GM12878 (cell line): ENCODE measurements at regions not wholly inside any gene's neighbourhood (a gene's known extent, or its start where the extent isn't known, plus 50 kb on each side); places are given as distances from the start of the nearest gene placed in this dataset.

Experiments used
- ATAC-seq: fragments of 200-7000 bp; cut with Tn5 transposase; 3 replicates; pipeline ENCODE4 v1.9.1; 2020; ENCODE audit warnings: mild to moderate bottlenecking, moderate library complexity
- BruUV-seq: library from RNA; stranded (reverse); fragments of 400-500 nt; replicated peaks from 2 replicates; lab custom pipeline; 2021; lab: Mats Ljungman, UMichigan
- CTCF ChIA-PET: fragments of 300-600 bp; sonication (Branson Sonifier 250); formaldehyde crosslinking; extraction: SDS; loops from one replicate; lab custom pipeline; 2021; ENCODE audit warnings: inconsistent platforms; lab: Yijun Ruan, JAX
- POLR2A ChIA-PET: fragments of 350-600 bp; formaldehyde crosslinking; extraction: SDS; loops from one replicate; lab custom pipeline; 2021; ENCODE audit warnings: inconsistent platforms; lab: Charles Lee
- RAD21 ChIA-PET: fragments of 300-600 bp; sonication (Branson Sonifier 250); formaldehyde crosslinking; loops from one replicate; lab custom pipeline; 2023; ENCODE audit warnings: antibody characterized with exemption; ENCODE audit not compliant: unreplicated experiment; lab: Charles Lee
- SMC1A ChIA-PET: fragments of 300-600 bp; sonication (Branson Sonifier 250); formaldehyde crosslinking; loops from one replicate; lab custom pipeline; 2023; ENCODE audit not compliant: unreplicated experiment, uncharacterized antibody; lab: Charles Lee
- DNase-seq: peaks from one replicate; pipeline ENCODE4 v3.0.0-alpha.2; 2011; ENCODE audit warnings: low read depth, low spot score
- FAIRE-seq: peaks from 3 replicates; lab custom pipeline; 2011; peaks lifted over from hg19 to GRCh38; lab: Jason Lieb, UNC
- H2AFZ ChIP-seq: 2 replicates; pipeline ENCODE4 v1.6.0; 2011; ENCODE audit warnings: low read depth, low read length, control low read depth; ENCODE audit not compliant: control insufficient read depth
- H3K27ac ChIP-seq: 2 replicates; pipeline ENCODE4 v1.5.1; 2011; ENCODE audit warnings: control low read depth; ENCODE audit not compliant: control insufficient read depth, insufficient read depth
- H3K27me3 ChIP-seq, 2 experiments: replicated peaks in 1 of 2; 2 replicates each; pipeline versions ENCODE4 v1.6.0 to v1.6.1; 2011; ENCODE audit warnings: low read length in 1 of 2; ENCODE audit not compliant: control insufficient read depth in 2 of 2, insufficient read depth in 2 of 2
- H3K36me3 ChIP-seq, 2 experiments: 2 replicates each; pipeline ENCODE4 v1.5.1; 2011; ENCODE audit warnings: low read length in 1 of 2; ENCODE audit not compliant: control insufficient read depth in 2 of 2, insufficient read depth in 2 of 2
- H3K4me1 ChIP-seq: 2 replicates; pipeline ENCODE4 v1.6.1; 2011; ENCODE audit warnings: mild to moderate bottlenecking, low read length, moderate library complexity, mixed read lengths; ENCODE audit not compliant: control insufficient read depth, insufficient read depth
- H3K4me2 ChIP-seq: 2 replicates; pipeline ENCODE4 v1.6.0; 2011; ENCODE audit warnings: control low read depth; ENCODE audit not compliant: control insufficient read depth, insufficient read depth
- H3K4me3 ChIP-seq: fragments of 200-600 bp; sonication (generic); 2 replicates; pipeline ENCODE4 v1.5.1; 2016
- H3K79me2 ChIP-seq: 2 replicates; pipeline ENCODE4 v1.6.0; 2011; ENCODE audit warnings: low read length; ENCODE audit not compliant: control insufficient read depth, insufficient read depth
- H3K9ac ChIP-seq: 2 replicates; pipeline ENCODE4 v1.8.0; 2011; ENCODE audit warnings: low read length, control low read depth, mixed read lengths; ENCODE audit not compliant: control insufficient read depth, insufficient read depth
- H3K9me3 ChIP-seq: replicated peaks from 3 replicates; pipeline ENCODE4 v1.5.1; 2011; ENCODE audit warnings: mild to moderate bottlenecking, low read length; ENCODE audit not compliant: control insufficient read depth, insufficient read depth
- H4K20me1 ChIP-seq: 2 replicates; pipeline ENCODE4 v1.6.0; 2011; ENCODE audit not compliant: control insufficient read depth, insufficient read depth
- BHLHE40 ChIP-seq, 2 experiments: fragments of 450-650 bp in 1 of 2; IDR thresholded peaks; 2 replicates each; pipeline ENCODE4 v1.6.1; 2011 to 2017; ENCODE audit warnings: low read depth in 2 of 2, borderline replicate concordance in 1 of 2, improper control_type of control experiment in 1 of 2, low read length in 1 of 2, mild to moderate bottlenecking in 1 of 2
- BRCA1 ChIP-seq: IDR thresholded peaks from 2 replicates; pipeline ENCODE4 v1.6.1; 2011; ENCODE audit warnings: low read depth, low read length, improper control_type of control experiment
- HCFC1 ChIP-seq: fragments of 150-350 bp; IDR thresholded peaks from 2 replicates; pipeline ENCODE4 v1.6.1; 2014; ENCODE audit warnings: low read length
- IKZF1 ChIP-seq: fragments of 450-650 bp; conservative IDR thresholded peaks from 2 replicates; pipeline ENCODE4 v1.6.1; 2017; ENCODE audit warnings: antibody characterized with exemption, mild to moderate bottlenecking
- RAD51 ChIP-seq: fragments of 450-650 bp; IDR thresholded peaks from 2 replicates; pipeline ENCODE4 v1.6.1; 2016; ENCODE audit warnings: moderate library complexity, mild to moderate bottlenecking, inconsistent platforms
- RELA ChIP-seq: fragments of 450-650 bp; IDR thresholded peaks from 2 replicates; pipeline ENCODE4 v1.8.0; 2014; ENCODE audit warnings: borderline replicate concordance; ENCODE audit not compliant: partially characterized antibody
- SMAD5 ChIP-seq: IDR thresholded peaks from 2 replicates; pipeline ENCODE4 v1.6.1; 2016; ENCODE audit warnings: antibody characterized with exemption, low read depth
- SPI1 ChIP-seq: IDR thresholded peaks from 2 replicates; pipeline ENCODE4 v1.6.1; 2011; ENCODE audit warnings: low read depth, mild to moderate bottlenecking, low read length, moderate library complexity, borderline replicate concordance; ENCODE audit not compliant: insufficient read depth
- SREBF1 ChIP-seq: IDR thresholded peaks from 2 replicates; pipeline ENCODE4 v1.6.1; 2012; ENCODE audit warnings: mild to moderate bottlenecking, low read length
- SRF ChIP-seq, 2 experiments: IDR thresholded peaks; 2 replicates each; pipeline ENCODE4 v1.6.1; 2011; ENCODE audit warnings: low read depth in 2 of 2, low read length in 2 of 2, mild to moderate bottlenecking in 1 of 2, moderate library complexity in 1 of 2
- WGBS: methylation state at CpG from one replicate; pipeline ENCODE4 v1.1.6; 2016; ENCODE audit warnings: low lambda C conversion rate; ENCODE audit not compliant: insufficient replicate concordance, insufficient coverage; ENCODE audit errors: missing lambda C conversion rate; 5-methylcytosine and 5-hydroxymethylcytosine counted together
- in situ Hi-C: fragments of 300-500 bp; cut with MboI; formaldehyde crosslinking; loops from 9 replicates; pipeline ENCODE4 v1.14.3; 2018; ENCODE audit warnings: mixed read lengths
- intact Hi-C: fragments of 100-400 bp; cut with micrococcal nuclease; formaldehyde crosslinking; loops from one replicate; pipeline ENCODE4 v1.14.2; 2022; ENCODE audit not compliant: unreplicated experiment
- TF ChIP-seq, protein P1 (sequence below): IDR thresholded peaks from 2 replicates; pipeline ENCODE4 v1.6.1; 2012; ENCODE audit warnings: mild to moderate bottlenecking, low read depth, low read length
- TF ChIP-seq, protein P2 (sequence below): fragments of 450-650 bp; formaldehyde crosslinking; IDR thresholded peaks from 2 replicates; pipeline ENCODE4 v1.5.0; 2022; ENCODE audit warnings: mild to moderate bottlenecking, missing genetic modification characterization
- TF ChIP-seq, protein P3 (sequence below): IDR thresholded peaks from 2 replicates; pipeline ENCODE4 v1.6.1; 2011; ENCODE audit warnings: borderline replicate concordance, low read depth, mild to moderate bottlenecking, moderate library complexity, low read length; ENCODE audit not compliant: insufficient read depth, poor library complexity, severe bottlenecking
- TF ChIP-seq, protein P4 (sequence below): IDR thresholded peaks from 2 replicates; pipeline ENCODE4 v1.6.1; 2011; ENCODE audit warnings: mild to moderate bottlenecking, low read depth, low read length, moderate library complexity; ENCODE audit not compliant: insufficient replicate concordance

DNA sequence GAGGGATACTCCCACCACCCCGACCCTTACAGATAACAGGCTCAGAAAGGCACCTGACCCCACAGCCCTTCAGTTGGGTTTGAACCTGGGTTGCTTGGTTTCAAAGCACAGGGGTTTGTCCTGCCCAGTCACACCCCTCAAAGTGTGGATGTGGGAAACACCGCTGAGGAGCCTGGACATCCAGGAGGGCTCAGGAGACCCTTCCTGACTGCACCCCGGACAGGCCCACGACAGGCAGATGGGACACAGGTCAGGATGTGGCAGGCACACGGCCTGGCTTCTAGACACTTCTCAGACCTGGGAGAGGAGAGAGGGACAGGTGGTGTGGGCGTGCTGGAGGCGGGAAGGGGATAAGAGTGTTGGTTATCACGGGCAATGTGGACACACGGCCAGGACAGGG, 932.3 kb downstream of the BRD1 start (continued):
- TF ChIP-seq, protein P1, sequence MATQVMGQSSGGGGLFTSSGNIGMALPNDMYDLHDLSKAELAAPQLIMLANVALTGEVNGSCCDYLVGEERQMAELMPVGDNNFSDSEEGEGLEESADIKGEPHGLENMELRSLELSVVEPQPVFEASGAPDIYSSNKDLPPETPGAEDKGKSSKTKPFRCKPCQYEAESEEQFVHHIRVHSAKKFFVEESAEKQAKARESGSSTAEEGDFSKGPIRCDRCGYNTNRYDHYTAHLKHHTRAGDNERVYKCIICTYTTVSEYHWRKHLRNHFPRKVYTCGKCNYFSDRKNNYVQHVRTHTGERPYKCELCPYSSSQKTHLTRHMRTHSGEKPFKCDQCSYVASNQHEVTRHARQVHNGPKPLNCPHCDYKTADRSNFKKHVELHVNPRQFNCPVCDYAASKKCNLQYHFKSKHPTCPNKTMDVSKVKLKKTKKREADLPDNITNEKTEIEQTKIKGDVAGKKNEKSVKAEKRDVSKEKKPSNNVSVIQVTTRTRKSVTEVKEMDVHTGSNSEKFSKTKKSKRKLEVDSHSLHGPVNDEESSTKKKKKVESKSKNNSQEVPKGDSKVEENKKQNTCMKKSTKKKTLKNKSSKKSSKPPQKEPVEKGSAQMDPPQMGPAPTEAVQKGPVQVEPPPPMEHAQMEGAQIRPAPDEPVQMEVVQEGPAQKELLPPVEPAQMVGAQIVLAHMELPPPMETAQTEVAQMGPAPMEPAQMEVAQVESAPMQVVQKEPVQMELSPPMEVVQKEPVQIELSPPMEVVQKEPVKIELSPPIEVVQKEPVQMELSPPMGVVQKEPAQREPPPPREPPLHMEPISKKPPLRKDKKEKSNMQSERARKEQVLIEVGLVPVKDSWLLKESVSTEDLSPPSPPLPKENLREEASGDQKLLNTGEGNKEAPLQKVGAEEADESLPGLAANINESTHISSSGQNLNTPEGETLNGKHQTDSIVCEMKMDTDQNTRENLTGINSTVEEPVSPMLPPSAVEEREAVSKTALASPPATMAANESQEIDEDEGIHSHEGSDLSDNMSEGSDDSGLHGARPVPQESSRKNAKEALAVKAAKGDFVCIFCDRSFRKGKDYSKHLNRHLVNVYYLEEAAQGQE: no peak
- TF ChIP-seq SREBF1 (no peak), BHLHE40 (IDR thresholded peaks at IDR 0.05; ENCODE audit: borderline replicate concordance in 1 of 2, low read depth in 2 of 2, low read length in 1 of 2) (no peak), SMAD5 (no peak), RELA (no peak), RAD51 (no peak)

DNA sequence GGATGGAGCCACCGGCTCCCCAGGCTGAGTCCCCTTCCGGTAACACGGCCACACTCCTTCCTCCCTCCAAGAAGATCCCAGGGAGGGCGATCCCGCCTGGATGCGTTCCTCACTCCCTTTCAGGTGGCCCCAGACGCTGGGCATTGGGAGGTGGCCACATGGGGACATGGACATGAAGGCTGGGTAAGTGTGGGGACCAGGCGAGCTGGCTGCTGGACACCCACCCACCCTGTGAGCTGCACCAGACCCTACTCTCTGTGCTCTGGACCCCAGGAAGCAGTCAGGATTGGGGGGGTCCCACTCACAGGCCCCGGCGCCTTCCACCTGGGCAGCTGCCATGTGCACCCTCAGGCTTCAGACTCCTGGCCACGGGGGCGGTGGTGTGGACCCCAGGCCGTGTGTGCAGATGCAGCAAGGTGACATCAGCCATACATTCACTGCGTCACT, 932.8 kb downstream of the BRD1 start:
- no peaks in the 10 kb centered on the region for H4K20me1 ChIP-seq
- no peak overlapping the region for H3K9ac ChIP-seq
- no peaks in the 10 kb centered on the region for H3K79me2 ChIP-seq
- H3K36me3 ChIP-seq: no peaks in the 10 kb centered on the region
- H3K9me3 ChIP-seq: no peaks in the 10 kb centered on the region; the same call in 2 of the 3 replicates
- in situ Hi-C loops: no loop called here
- 24% methylated on average over 14 of the region's 14 CpGs for WGBS
- DNase-seq: no peak
- H3K27me3 ChIP-seq: no peaks in the 10 kb centered on the region
- ChIA-PET POLR2A (no interaction called here), SMC1A (no interaction called here), CTCF (no interaction called here), RAD21 (no interaction called here)
- no peak overlapping the region for H2AFZ ChIP-seq
- no peak for FAIRE-seq
- H3K4me2 ChIP-seq: no peak overlapping the region
- no peak overlapping the region for H3K27ac ChIP-seq
- no TSS peak for BruUV-seq
- H3K4me1 ChIP-seq: no peaks in the 10 kb centered on the region
- intact Hi-C loops: no loop called here
- no peak overlapping the region for H3K4me3 ChIP-seq
- no peak for ATAC-seq
- TF ChIP-seq SRF (IDR thresholded peaks at IDR 0.05; ENCODE audit: low read depth in 2 of 2, low read length in 2 of 2) (no peak), BRCA1 (no peak), SPI1 (no peak), IKZF1 (no peak), HCFC1 (no peak)
- TF ChIP-seq, protein P2, sequence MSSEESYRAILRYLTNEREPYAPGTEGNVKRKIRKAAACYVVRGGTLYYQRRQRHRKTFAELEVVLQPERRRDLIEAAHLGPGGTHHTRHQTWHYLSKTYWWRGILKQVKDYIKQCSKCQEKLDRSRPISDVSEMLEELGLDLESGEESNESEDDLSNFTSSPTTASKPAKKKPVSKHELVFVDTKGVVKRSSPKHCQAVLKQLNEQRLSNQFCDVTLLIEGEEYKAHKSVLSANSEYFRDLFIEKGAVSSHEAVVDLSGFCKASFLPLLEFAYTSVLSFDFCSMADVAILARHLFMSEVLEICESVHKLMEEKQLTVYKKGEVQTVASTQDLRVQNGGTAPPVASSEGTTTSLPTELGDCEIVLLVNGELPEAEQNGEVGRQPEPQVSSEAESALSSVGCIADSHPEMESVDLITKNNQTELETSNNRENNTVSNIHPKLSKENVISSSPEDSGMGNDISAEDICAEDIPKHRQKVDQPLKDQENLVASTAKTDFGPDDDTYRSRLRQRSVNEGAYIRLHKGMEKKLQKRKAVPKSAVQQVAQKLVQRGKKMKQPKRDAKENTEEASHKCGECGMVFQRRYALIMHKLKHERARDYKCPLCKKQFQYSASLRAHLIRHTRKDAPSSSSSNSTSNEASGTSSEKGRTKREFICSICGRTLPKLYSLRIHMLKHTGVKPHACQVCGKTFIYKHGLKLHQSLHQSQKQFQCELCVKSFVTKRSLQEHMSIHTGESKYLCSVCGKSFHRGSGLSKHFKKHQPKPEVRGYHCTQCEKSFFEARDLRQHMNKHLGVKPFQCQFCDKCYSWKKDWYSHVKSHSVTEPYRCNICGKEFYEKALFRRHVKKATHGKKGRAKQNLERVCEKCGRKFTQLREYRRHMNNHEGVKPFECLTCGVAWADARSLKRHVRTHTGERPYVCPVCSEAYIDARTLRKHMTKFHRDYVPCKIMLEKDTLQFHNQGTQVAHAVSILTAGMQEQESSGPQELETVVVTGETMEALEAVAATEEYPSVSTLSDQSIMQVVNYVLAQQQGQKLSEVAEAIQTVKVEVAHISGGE (CRISPR knock-in tag): no peak
- TF ChIP-seq, protein P3, sequence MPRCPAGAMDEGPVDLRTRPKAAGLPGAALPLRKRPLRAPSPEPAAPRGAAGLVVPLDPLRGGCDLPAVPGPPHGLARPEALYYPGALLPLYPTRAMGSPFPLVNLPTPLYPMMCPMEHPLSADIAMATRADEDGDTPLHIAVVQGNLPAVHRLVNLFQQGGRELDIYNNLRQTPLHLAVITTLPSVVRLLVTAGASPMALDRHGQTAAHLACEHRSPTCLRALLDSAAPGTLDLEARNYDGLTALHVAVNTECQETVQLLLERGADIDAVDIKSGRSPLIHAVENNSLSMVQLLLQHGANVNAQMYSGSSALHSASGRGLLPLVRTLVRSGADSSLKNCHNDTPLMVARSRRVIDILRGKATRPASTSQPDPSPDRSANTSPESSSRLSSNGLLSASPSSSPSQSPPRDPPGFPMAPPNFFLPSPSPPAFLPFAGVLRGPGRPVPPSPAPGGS: no peak
- TF ChIP-seq, protein P4, sequence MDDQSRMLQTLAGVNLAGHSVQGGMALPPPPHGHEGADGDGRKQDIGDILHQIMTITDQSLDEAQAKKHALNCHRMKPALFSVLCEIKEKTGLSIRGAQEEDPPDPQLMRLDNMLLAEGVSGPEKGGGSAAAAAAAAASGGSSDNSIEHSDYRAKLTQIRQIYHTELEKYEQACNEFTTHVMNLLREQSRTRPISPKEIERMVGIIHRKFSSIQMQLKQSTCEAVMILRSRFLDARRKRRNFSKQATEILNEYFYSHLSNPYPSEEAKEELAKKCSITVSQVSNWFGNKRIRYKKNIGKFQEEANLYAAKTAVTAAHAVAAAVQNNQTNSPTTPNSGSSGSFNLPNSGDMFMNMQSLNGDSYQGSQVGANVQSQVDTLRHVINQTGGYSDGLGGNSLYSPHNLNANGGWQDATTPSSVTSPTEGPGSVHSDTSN: no peak
